Stomach (tissue), 8 donors: ENCODE measurements at regions not wholly inside any gene's neighbourhood (a gene's known extent, or its start where the extent isn't known, plus 50 kb on each side); places are given as distances from the start of the nearest gene placed in this dataset.

ENCODE experiments used
- DNase-seq, 2 donors: peaks; one replicate each; pipeline versions ENCODE4 v3.0.0 to v3.0.0-alpha.2; 2013 to 2019
- H3K27ac ChIP-seq, 5 donors: fragments of 200-600 bp in 4 of 5; sonication (generic) in 4 of 5; one replicate each; pipeline ENCODE4 v1.5.1; 2013 to 2019; ENCODE audit warnings: mild to moderate bottlenecking in 1 of 5, moderate library complexity in 1 of 5
- H3K27me3 ChIP-seq, 3 donors: fragments of 200-600 bp; sonication (generic); one replicate each; pipeline ENCODE4 v1.5.1; 2017 to 2019; ENCODE audit warnings: mixed run types in 1 of 3
- H3K36me3 ChIP-seq, 4 donors: fragments of 200-600 bp; sonication (generic); 1 replicate in 3 of 4; 2 replicates in 1 of 4; pipeline ENCODE4 v1.5.1; 2016 to 2019
- H3K4me1 ChIP-seq, 4 donors: fragments of 200-600 bp; sonication (generic); one replicate each; pipeline ENCODE4 v1.5.1; 2016 to 2019
- H3K4me3 ChIP-seq, 4 donors: fragments of 200-600 bp; sonication (generic) in 3 of 4; one replicate each; pipeline ENCODE4 v1.5.1; 2016 to 2019; ENCODE audit warnings: mild to moderate bottlenecking in 1 of 4
- H3K9me3 ChIP-seq, 4 donors: fragments of 200-600 bp; sonication (generic); one replicate each; pipeline ENCODE4 v1.5.1; 2016 to 2019
- CTCF ChIP-seq, 7 experiments: fragments of 450-650 bp in 4 of 7; fragments of 200-600 bp in 3 of 7; sonication (generic) in 3 of 7; IDR thresholded peaks; one replicate each; pipeline ENCODE4 v1.5.1; 2016 to 2019; ENCODE audit warnings: antibody characterized with exemption in 7 of 7, control low read depth in 2 of 7, mild to moderate bottlenecking in 1 of 7
- EP300 ChIP-seq: sonication (generic); formaldehyde crosslinking; IDR thresholded peaks from one replicate; pipeline ENCODE4 v1.6.1; 2017; ENCODE audit warnings: antibody characterized with exemption
- POLR2A ChIP-seq, 4 donors: fragments of 450-650 bp; IDR thresholded peaks; one replicate each; pipeline ENCODE4 v1.6.1; 2016; ENCODE audit warnings: antibody characterized with exemption in 4 of 4, control low read depth in 2 of 4, mild to moderate bottlenecking in 1 of 4, moderate library complexity in 1 of 4
- POLR2AphosphoS5 ChIP-seq, 3 donors: sonication (generic); formaldehyde crosslinking; IDR thresholded peaks; one replicate each; pipeline ENCODE4 v1.6.1; 2016; ENCODE audit warnings: antibody characterized with exemption in 3 of 3
- WGBS, 5 donors: extraction: QIAGEN DNeasy Blood & Tissue Kit in 3 of 5; methylation state at CpG; one replicate each; pipeline versions ENCODE4 v1.1.5 to v1.1.7; 2013 to 2018; 5-methylcytosine and 5-hydroxymethylcytosine counted together
- intact Hi-C: fragments of 100-400 bp; cut with DNase I; formaldehyde crosslinking; loops from one replicate; pipeline ENCODE4 v1.15.1; 2023; ENCODE audit warnings: low total_unique reads
- donor health status: healthy with polysubstance abuse.
- donor health status: Bipolar disorder and iron deficiency.
- donor health status: healthy.

DNA sequence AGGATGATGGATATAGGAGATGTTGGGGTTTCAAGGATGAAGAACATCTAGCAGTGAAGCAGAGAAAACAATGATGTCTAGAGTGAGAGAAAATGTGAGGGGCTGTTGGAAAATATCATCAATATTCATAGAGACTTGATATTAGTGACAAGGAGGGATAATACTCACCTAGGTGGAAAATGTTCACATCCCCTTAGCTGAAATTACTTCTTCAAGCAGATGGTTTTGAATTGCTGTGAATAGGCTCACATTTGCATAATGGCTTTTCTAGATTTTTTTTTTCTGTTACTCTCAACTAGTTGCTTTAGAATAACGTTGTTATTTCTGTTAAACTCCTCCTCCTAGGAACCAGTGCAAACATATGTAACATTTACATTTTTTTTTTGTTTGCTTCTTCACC is 61.6 kb upstream of the MAP1B start:
- no peak overlapping the region for H3K27ac ChIP-seq
- DNase-seq: no peak
- 16 to 46% (median 22%) methylated on average over 1 of the region's 1 CpG for WGBS, 5 donors
- no peaks in the 10 kb centered on the region for H3K4me1 ChIP-seq
- intact Hi-C loops: no loop called here
- peaks cover 0 to 10% (median 0%) of the 10 kb centered on the region in 4 donors for H3K9me3 ChIP-seq
- no peaks in the 10 kb centered on the region for H3K36me3 ChIP-seq
- H3K27me3 ChIP-seq: peaks cover 0 to 4% (median 2%) of the 10 kb centered on the region in 3 donors
- H3K4me3 ChIP-seq: no peak overlapping the region
- no peak for TF ChIP-seq CTCF (IDR thresholded peaks at IDR 0.05)
- TF ChIP-seq POLR2A (IDR thresholded peaks at IDR 0.05): no peak
- TF ChIP-seq POLR2AphosphoS5 (IDR thresholded peaks at IDR 0.05): no peak

DNA sequence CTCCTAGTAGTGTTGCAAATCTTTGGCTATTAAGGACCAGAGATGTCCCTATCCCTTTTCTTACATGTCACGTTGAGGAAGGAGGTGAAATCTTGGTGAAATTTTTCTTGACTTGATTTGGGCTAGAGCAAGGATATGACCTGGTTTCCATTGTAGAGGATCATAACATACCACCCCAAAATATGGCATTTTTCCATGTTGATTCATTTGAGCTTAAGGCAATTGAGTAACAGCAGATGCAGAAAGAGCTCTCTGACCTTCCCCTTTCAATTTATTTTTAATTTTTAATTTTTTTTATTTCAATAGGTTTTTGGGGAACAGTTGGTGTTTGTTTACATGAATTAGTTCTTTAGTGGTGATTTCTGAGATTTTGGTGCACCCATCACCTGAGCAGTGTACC is 61.2 kb upstream of the MAP1B start:
- no peaks in the 10 kb centered on the region for H3K36me3 ChIP-seq
- 50 to 79% (median 77%) methylated on average over 1 of the region's 1 CpG for WGBS, 5 donors
- H3K9me3 ChIP-seq: peaks cover 0 to 10% (median 0%) of the 10 kb centered on the region in 4 donors
- no peak overlapping the region for H3K4me3 ChIP-seq
- no peak overlapping the region for H3K27ac ChIP-seq
- intact Hi-C loops: no loop called here
- H3K27me3 ChIP-seq: peaks cover 0 to 4% (median 2%) of the 10 kb centered on the region in 3 donors
- TF ChIP-seq POLR2AphosphoS5 (IDR thresholded peaks at IDR 0.05) (no peak), CTCF (IDR thresholded peaks at IDR 0.05) (no peak), EP300 (no peak), POLR2A (IDR thresholded peaks at IDR 0.05) (no peak)
- no peaks in the 10 kb centered on the region for H3K4me1 ChIP-seq
- DNase-seq: no peak

- H3K4me1 ChIP-seq: no peaks in the 10 kb centered on the region
- H3K4me3 ChIP-seq: no peak overlapping the region
- H3K27ac ChIP-seq: no peak overlapping the region
- WGBS, 5 donors: 58 to 83% (median 79%) methylated on average over 1 of the region's 1 CpG
- no peak for DNase-seq
- TF ChIP-seq POLR2A (IDR thresholded peaks at IDR 0.05) (no peak), POLR2AphosphoS5 (IDR thresholded peaks at IDR 0.05) (no peak), CTCF (IDR thresholded peaks at IDR 0.05) (no peak), EP300 (no peak)
- peaks cover 0 to 6% (median 0%) of the 10 kb centered on the region in 4 donors for H3K9me3 ChIP-seq
- H3K36me3 ChIP-seq: no peaks in the 10 kb centered on the region
- intact Hi-C loops: no loop called here
- H3K27me3 ChIP-seq: peaks cover 0 to 6% (median 0%) of the 10 kb centered on the region in 3 donors
Measured at GRCh38 chr5:72055636-72056035, 51.6 kb upstream of the MAP1B start.
